Thoracic aorta (tissue), 2 donors: ENCODE measurements at regions not wholly inside any gene's neighbourhood (a gene's known extent, or its start where the extent isn't known, plus 50 kb on each side); places are given as distances from the start of the nearest gene placed in this dataset.

Experiments
- ATAC-seq: fragments of 150-250 bp; one replicate; pipeline ENCODE4 v1.8.0; 2017; ENCODE audit warnings: low read depth; ENCODE audit not compliant: insufficient number of reproducible peaks, low FRiP score
- DNase-seq: peaks from one replicate; pipeline ENCODE4 v3.0.0-alpha.2; 2020; ENCODE audit warnings: low spot score
- H3K27ac ChIP-seq, 2 donors: fragments of 200-600 bp; sonication (generic); 1 replicate in 1 of 2; 2 replicates in 1 of 2; pipeline ENCODE4 v1.5.1; 2016; ENCODE audit warnings: mild to moderate bottlenecking in 2 of 2, moderate library complexity in 2 of 2
- H3K27me3 ChIP-seq: fragments of 200-600 bp; sonication (generic); replicated peaks from 2 replicates; pipeline ENCODE4 v1.6.0; 2016; ENCODE audit warnings: mild to moderate bottlenecking; ENCODE audit not compliant: insufficient read depth
- H3K36me3 ChIP-seq: fragments of 200-600 bp; sonication (generic); one replicate; pipeline ENCODE4 v1.5.1; 2016
- H3K4me1 ChIP-seq, 2 donors: fragments of 200-600 bp; sonication (generic); 1 replicate in 1 of 2; 2 replicates in 1 of 2; pipeline versions ENCODE4 v1.5.1 to v1.6.0; 2016; ENCODE audit warnings: low read depth in 2 of 2, mild to moderate bottlenecking in 1 of 2; ENCODE audit not compliant: control insufficient read depth in 1 of 2
- H3K4me3 ChIP-seq: fragments of 200-600 bp; sonication (generic); 2 replicates; pipeline ENCODE4 v1.5.1; 2016; ENCODE audit warnings: mild to moderate bottlenecking
- H3K9me3 ChIP-seq: fragments of 200-600 bp; sonication (generic); 2 replicates; pipeline ENCODE4 v1.5.1; 2016
- TF ChIP-seq, protein P1 (sequence below): fragments of 200-600 bp; sonication (generic); IDR thresholded peaks from one replicate; pipeline ENCODE4 v1.5.1; 2019; ENCODE audit warnings: antibody characterized with exemption

DNA sequence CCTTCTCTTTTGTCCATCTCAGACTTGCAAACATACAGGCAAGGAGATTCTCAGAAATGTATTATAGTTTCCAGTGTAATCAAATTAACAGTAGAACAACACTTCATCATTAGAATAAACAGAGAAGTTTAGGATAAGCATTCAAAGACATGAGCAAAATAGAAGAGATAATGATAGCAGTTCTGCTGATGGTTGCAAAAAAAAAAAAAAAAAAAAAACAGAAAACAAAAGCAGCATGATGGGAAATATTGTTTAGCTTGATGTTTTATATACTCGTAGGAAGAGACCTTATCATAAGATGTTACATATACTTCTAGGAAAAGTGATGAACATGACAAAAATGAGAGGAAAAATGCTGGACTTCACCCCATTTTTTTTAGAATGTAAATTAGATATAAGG lies 1356.2 kb downstream of the MAT2B start:
- Histone ChIP-seq H3K27me3 (no peaks in the 10 kb centered on the region), H3K36me3 (no peaks in the 10 kb centered on the region), H3K9me3 (no peaks in the 10 kb centered on the region), H3K27ac (no peak overlapping the region), H3K4me1 (no peaks in the 10 kb centered on the region), H3K4me3 (no peak overlapping the region)
- DNase-seq (no peak), ATAC-seq (no peak)
- TF ChIP-seq, protein P1, sequence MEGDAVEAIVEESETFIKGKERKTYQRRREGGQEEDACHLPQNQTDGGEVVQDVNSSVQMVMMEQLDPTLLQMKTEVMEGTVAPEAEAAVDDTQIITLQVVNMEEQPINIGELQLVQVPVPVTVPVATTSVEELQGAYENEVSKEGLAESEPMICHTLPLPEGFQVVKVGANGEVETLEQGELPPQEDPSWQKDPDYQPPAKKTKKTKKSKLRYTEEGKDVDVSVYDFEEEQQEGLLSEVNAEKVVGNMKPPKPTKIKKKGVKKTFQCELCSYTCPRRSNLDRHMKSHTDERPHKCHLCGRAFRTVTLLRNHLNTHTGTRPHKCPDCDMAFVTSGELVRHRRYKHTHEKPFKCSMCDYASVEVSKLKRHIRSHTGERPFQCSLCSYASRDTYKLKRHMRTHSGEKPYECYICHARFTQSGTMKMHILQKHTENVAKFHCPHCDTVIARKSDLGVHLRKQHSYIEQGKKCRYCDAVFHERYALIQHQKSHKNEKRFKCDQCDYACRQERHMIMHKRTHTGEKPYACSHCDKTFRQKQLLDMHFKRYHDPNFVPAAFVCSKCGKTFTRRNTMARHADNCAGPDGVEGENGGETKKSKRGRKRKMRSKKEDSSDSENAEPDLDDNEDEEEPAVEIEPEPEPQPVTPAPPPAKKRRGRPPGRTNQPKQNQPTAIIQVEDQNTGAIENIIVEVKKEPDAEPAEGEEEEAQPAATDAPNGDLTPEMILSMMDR = no peak

DNA sequence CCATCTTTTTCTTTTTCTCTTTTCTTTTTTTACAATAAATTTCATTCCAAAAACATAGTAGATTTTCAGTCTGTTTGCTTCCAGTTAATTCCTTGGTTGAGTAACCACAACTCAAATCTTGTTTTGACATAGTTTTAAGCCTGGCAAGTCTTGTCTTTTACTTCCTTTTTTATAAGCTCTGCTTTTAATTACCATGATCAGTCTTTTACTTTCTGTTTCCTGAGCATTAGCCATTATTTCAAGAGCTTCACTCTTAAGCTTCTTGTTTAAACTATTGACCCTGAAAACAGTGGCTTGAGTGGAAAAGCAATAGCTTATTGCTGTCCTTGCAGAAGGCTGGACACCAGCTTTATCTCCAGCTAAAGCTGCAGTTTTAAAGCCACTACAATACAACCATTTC lies 1363.3 kb downstream of the MAT2B start:
- Histone ChIP-seq H3K36me3 (no peaks in the 10 kb centered on the region), H3K27ac (no peak overlapping the region), H3K9me3 (no peaks in the 10 kb centered on the region), H3K4me3 (no peak overlapping the region), H3K4me1 (no peaks in the 10 kb centered on the region), H3K27me3 (no peaks in the 10 kb centered on the region)
- ATAC-seq (no peak), DNase-seq (no peak)
- TF ChIP-seq, protein P1 = no peak

DNA sequence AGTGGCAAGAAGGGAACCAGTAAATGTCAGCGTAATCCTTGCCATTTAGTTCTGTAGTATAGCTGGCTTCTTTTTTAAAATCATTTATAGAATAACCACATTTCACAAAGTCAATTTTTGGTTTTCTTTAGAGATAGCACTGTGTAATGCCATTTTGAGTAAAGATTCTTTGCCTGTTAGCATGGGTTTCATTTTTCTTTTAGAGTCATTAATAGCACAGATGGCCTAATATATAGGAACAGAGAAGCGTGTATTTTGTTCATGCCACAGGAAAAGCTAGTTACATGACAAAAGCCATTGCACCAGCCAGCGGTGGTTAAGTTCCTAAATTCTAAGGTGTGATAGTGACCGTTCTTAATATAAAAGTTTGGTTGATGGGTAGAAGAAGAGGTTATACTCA lies 1363.9 kb downstream of the MAT2B start:
- Histone ChIP-seq H3K9me3 (no peaks in the 10 kb centered on the region), H3K27me3 (no peaks in the 10 kb centered on the region), H3K36me3 (no peaks in the 10 kb centered on the region), H3K27ac (no peak overlapping the region), H3K4me3 (no peak overlapping the region), H3K4me1 (no peaks in the 10 kb centered on the region)
- no peak for DNase-seq
- TF ChIP-seq, protein P1 = no peak
- ATAC-seq = no peak

DNA sequence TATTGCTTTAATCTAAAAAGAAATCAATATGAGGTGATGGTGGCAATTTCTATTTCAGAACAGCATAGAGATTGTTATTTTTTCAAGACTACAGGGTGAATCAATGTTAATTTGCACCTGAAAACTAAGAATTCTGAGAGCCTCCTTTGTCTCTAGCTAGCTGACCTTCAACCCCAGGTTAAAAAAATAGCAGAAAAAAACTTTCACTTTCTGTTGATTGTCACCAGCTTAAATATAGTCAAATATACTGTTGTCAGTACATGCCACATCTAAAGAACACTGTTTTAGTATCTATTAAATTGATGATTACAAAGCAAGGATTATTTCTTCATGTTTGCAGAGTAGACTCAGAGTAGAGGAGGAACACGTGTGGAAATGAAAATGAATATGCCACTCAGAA lies 1371.4 kb downstream of the MAT2B start:
- no peaks in the 10 kb centered on the region for H3K36me3 ChIP-seq
- H3K4me3 ChIP-seq = no peak overlapping the region
- H3K27ac ChIP-seq = no peak overlapping the region
- H3K9me3 ChIP-seq = no peaks in the 10 kb centered on the region
- TF ChIP-seq, protein P1 = no peak
- no peaks in the 10 kb centered on the region for H3K4me1 ChIP-seq
- no peaks in the 10 kb centered on the region for H3K27me3 ChIP-seq
- DNase-seq (no peak), ATAC-seq (no peak)

DNA sequence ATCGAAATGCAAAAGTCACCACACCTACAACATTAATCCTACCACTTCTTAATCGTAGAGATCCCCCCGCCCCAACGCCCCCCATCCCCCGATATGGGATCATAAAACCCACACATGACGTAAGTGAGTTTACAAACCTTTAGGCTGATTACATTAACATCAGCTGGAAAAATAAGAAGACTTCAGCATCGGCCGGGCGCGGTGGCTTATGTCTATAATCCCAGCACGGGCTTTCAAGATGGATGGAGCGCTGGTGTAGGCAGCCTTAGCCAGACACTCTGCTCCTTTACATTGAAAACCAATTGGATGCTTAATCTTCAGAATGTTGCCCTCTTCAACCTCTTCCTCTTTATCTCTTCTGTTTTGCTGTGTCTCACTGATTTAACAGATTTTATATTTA lies 1376.0 kb downstream of the MAT2B start:
- no peaks in the 10 kb centered on the region for H3K27me3 ChIP-seq
- no peaks in the 10 kb centered on the region for H3K36me3 ChIP-seq
- H3K4me1 ChIP-seq = no peaks in the 10 kb centered on the region
- DNase-seq (no peak), ATAC-seq (no peak)
- H3K4me3 ChIP-seq = no peak overlapping the region
- no peaks in the 10 kb centered on the region for H3K9me3 ChIP-seq
- TF ChIP-seq, protein P1 = no peak
- no peak overlapping the region for H3K27ac ChIP-seq
